Esophagus muscularis mucosa (tissue), 3 donors: ENCODE measurements at regions not wholly inside any gene's neighbourhood (a gene's known extent, or its start where the extent isn't known, plus 50 kb on each side); places are given as distances from the start of the nearest gene placed in this dataset.

Source experiments
- CTCF ChIP-seq, 3 experiments: fragments of 200-600 bp in 2 of 3; fragments of 450-650 bp in 1 of 3; sonication (generic) in 2 of 3; IDR thresholded peaks; one replicate each; pipeline ENCODE4 v1.5.1; 2017 to 2019; ENCODE audit warnings: antibody characterized with exemption in 3 of 3, mild to moderate bottlenecking in 2 of 3, moderate library complexity in 1 of 3
- POLR2A ChIP-seq: fragments of 450-650 bp; IDR thresholded peaks from one replicate; pipeline ENCODE4 v1.6.1; 2017; ENCODE audit warnings: antibody characterized with exemption, moderate library complexity, mild to moderate bottlenecking, low read depth

GRCh38 chr7:35529713-35530112 lies 165.2 kb downstream of the HERPUD2 start:
- TF ChIP-seq CTCF (IDR thresholded peaks at IDR 0.05) (no peak), POLR2A (no peak)
